GM23248 (cell line): ENCODE measurements at regions not wholly inside any gene's neighbourhood (a gene's known extent, or its start where the extent isn't known, plus 50 kb on each side); places are given as distances from the start of the nearest gene placed in this dataset.
"Not testable (repeated sequence)": the region's sequence is repeated elsewhere in the genome, so short reads cannot be mapped to it uniquely, and the experiment has no call there.

Experiments
- DNase-seq: peaks from one replicate; pipeline ENCODE4 v3.0.0-alpha.2; 2015
- H2AFZ ChIP-seq: fragments of 200-600 bp; sonication (generic); 2 replicates; pipeline ENCODE4 v1.6.1; 2016; ENCODE audit warnings: antibody characterized with exemption
- H3F3A ChIP-seq: fragments of 200-600 bp; sonication (generic); 2 replicates; pipeline ENCODE4 v1.6.1; 2016; ENCODE audit warnings: mild to moderate bottlenecking, antibody characterized with exemption, mixed run types; ENCODE audit not compliant: insufficient read depth
- H3K27ac ChIP-seq: fragments of 200-600 bp; sonication (generic); 2 replicates; pipeline ENCODE4 v1.5.1; 2016; ENCODE audit warnings: mild to moderate bottlenecking
- H3K27me3 ChIP-seq: fragments of 200-600 bp; sonication (generic); replicated peaks from 2 replicates; pipeline ENCODE4 v1.6.1; 2016; ENCODE audit warnings: mild to moderate bottlenecking; ENCODE audit not compliant: insufficient read depth
- H3K36me3 ChIP-seq: fragments of 200-600 bp; sonication (generic); 2 replicates; pipeline ENCODE4 v1.6.1; 2016; ENCODE audit warnings: low read depth, mild to moderate bottlenecking
- H3K4me1 ChIP-seq: fragments of 200-600 bp; sonication (generic); 2 replicates; pipeline ENCODE4 v1.6.1; 2016; ENCODE audit warnings: mild to moderate bottlenecking; ENCODE audit not compliant: insufficient read depth
- H3K4me2 ChIP-seq: fragments of 200-600 bp; sonication (generic); one replicate; pipeline ENCODE4 v1.6.1; 2016; ENCODE audit warnings: mild to moderate bottlenecking; ENCODE audit not compliant: unreplicated experiment
- H3K4me3 ChIP-seq: fragments of 200-600 bp; sonication (generic); 2 replicates; pipeline ENCODE4 v1.5.1; 2016; ENCODE audit warnings: mild to moderate bottlenecking
- H3K79me2 ChIP-seq: fragments of 200-600 bp; sonication (generic); 2 replicates; pipeline ENCODE4 v1.6.1; 2016; ENCODE audit warnings: mild to moderate bottlenecking; ENCODE audit not compliant: insufficient read depth
- H3K9ac ChIP-seq: fragments of 200-600 bp; sonication (generic); 2 replicates; pipeline ENCODE4 v1.6.1; 2016; ENCODE audit warnings: mild to moderate bottlenecking
- H3K9me2 ChIP-seq: fragments of 200-600 bp; sonication (generic); 2 replicates; pipeline ENCODE4 v1.6.1; 2016; ENCODE audit warnings: mixed run types, mild to moderate bottlenecking, moderate library complexity; ENCODE audit not compliant: insufficient read depth
- H3K9me3 ChIP-seq: fragments of 200-600 bp; sonication (generic); one replicate; pipeline ENCODE4 v1.6.1; 2017; ENCODE audit warnings: low read depth
- H4K20me1 ChIP-seq: fragments of 200-600 bp; sonication (generic); 2 replicates; pipeline ENCODE4 v1.6.0; 2016; ENCODE audit not compliant: insufficient read depth
- EZH2 ChIP-seq: fragments of 200-600 bp; sonication (generic); IDR thresholded peaks from 2 replicates; pipeline ENCODE4 v1.6.1; 2018; ENCODE audit warnings: antibody characterized with exemption, mild to moderate bottlenecking; ENCODE audit not compliant: insufficient read depth, poor library complexity, severe bottlenecking
- EZH2phosphoT487 ChIP-seq: fragments of 200-600 bp; sonication (generic); IDR thresholded peaks from 2 replicates; pipeline ENCODE4 v1.6.1; 2018; ENCODE audit warnings: antibody characterized with exemption, moderate library complexity, mild to moderate bottlenecking, low read depth; ENCODE audit not compliant: insufficient read depth
- WGBS, 2 experiments: methylation state at CpG; one replicate each; pipeline ENCODE4 v1.1.6; 2015 to 2017; ENCODE audit warnings: low lambda C conversion rate in 2 of 2, low coverage in 1 of 2; ENCODE audit errors: missing lambda C conversion rate in 2 of 2; 5-methylcytosine and 5-hydroxymethylcytosine counted together
- in situ Hi-C: fragments of 300-500 bp; cut with MboI; formaldehyde crosslinking; loops from 2 replicates; pipeline ENCODE4 v1.15.0; 2020

GRCh38 chr6:17224056-17224455 is 57.1 kb upstream of the RBM24 start:
- no peak overlapping the region for H3K4me2 ChIP-seq
- no peak overlapping the region for H3K4me3 ChIP-seq
- DNase-seq: peak; percentile 7
- no peaks in the 10 kb centered on the region for H3K27me3 ChIP-seq
- no peaks in the 10 kb centered on the region for H3K36me3 ChIP-seq
- H3K9me2 ChIP-seq: no peaks in the 10 kb centered on the region
- TF ChIP-seq EZH2: no peak
- no peak for TF ChIP-seq EZH2phosphoT487
- in situ Hi-C loops: no loop called here
- no peak overlapping the region for H2AFZ ChIP-seq
- no peaks in the 10 kb centered on the region for H3F3A ChIP-seq
- 81 to 88% methylated on average over 3 of the region's 3 CpGs for WGBS, 2 experiments
- no peaks in the 10 kb centered on the region for H3K9me3 ChIP-seq
- no peak overlapping the region for H3K9ac ChIP-seq
- no peaks in the 10 kb centered on the region for H3K4me1 ChIP-seq
- H4K20me1 ChIP-seq: no peaks in the 10 kb centered on the region
- H3K27ac ChIP-seq: no peak overlapping the region
- no peaks in the 10 kb centered on the region for H3K79me2 ChIP-seq

- H3K36me3 ChIP-seq, H3K9ac ChIP-seq, H4K20me1 ChIP-seq, DNase-seq, in situ Hi-C loops, H3F3A ChIP-seq, H3K4me1 ChIP-seq, H3K79me2 ChIP-seq, H2AFZ ChIP-seq, H3K9me3 ChIP-seq, H3K4me2 ChIP-seq, H3K4me3 ChIP-seq, H3K9me2 ChIP-seq, H3K27ac ChIP-seq, H3K27me3 ChIP-seq: not testable (repeated sequence)
- 61 to 63% methylated on average over 5 of the region's 5 CpGs for WGBS, 2 experiments
These were observed 56.7 kb upstream of the RBM24 start for GRCh38 chr6:17224501-17224900.

- WGBS, 2 experiments: 4 to 9% methylated on average over 3 of the region's 3 CpGs
- no peak overlapping the region for H3K9ac ChIP-seq
- no peak overlapping the region for H3K4me3 ChIP-seq
- no peak for DNase-seq
- H3K9me2 ChIP-seq: no peaks in the 10 kb centered on the region
- H3K79me2 ChIP-seq: no peaks in the 10 kb centered on the region
- no peaks in the 10 kb centered on the region for H3K9me3 ChIP-seq
- H3K27me3 ChIP-seq: no peaks in the 10 kb centered on the region
- H2AFZ ChIP-seq: no peak overlapping the region
- no peaks in the 10 kb centered on the region for H3K36me3 ChIP-seq
- H4K20me1 ChIP-seq: no peaks in the 10 kb centered on the region
- TF ChIP-seq EZH2 (no peak), EZH2phosphoT487 (no peak)
- no peak overlapping the region for H3K27ac ChIP-seq
- no peaks in the 10 kb centered on the region for H3F3A ChIP-seq
- in situ Hi-C loops: no loop called here
- no peak overlapping the region for H3K4me2 ChIP-seq
- H3K4me1 ChIP-seq: no peaks in the 10 kb centered on the region
These were observed 55.2 kb upstream of the RBM24 start for GRCh38 chr6:17225767-17226630.

DNA sequence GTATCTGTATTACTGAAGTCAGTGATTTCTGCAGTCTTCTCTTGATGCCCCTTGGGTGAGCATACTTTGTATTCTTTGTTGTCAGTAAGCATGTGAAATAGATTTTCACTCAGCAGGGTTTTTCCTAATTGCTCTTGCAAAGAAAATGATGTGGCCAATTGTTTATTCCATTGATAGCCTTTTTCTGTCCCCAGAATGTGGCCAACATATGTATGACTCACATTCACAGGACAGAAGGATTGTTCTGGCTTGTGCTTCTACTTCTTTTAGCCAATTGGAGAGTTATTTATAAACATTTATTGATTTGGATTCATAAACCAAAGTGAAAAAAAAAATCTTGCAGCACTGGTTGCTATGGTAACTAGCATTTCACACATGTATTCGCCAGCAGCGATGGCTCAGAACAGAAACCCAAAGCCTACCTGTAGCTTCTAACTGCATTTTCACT is 54.4 kb upstream of the RBM24 start:
- H2AFZ ChIP-seq: no peak overlapping the region
- no peaks in the 10 kb centered on the region for H3F3A ChIP-seq
- H3K36me3 ChIP-seq: no peaks in the 10 kb centered on the region
- no peak overlapping the region for H3K4me3 ChIP-seq
- no peak overlapping the region for H3K27ac ChIP-seq
- no peaks in the 10 kb centered on the region for H3K79me2 ChIP-seq
- no peaks in the 10 kb centered on the region for H3K9me2 ChIP-seq
- no peaks in the 10 kb centered on the region for H3K27me3 ChIP-seq
- in situ Hi-C loops: no loop called here
- H3K9ac ChIP-seq: no peak overlapping the region
- no peak overlapping the region for H3K4me2 ChIP-seq
- DNase-seq: peak; percentile 30
- H3K9me3 ChIP-seq: no peaks in the 10 kb centered on the region
- no peaks in the 10 kb centered on the region for H3K4me1 ChIP-seq
- 2 to 4% methylated on average over 2 of the region's 2 CpGs for WGBS, 2 experiments
- H4K20me1 ChIP-seq: no peaks in the 10 kb centered on the region
- TF ChIP-seq EZH2phosphoT487 (no peak), EZH2 (no peak)

DNA sequence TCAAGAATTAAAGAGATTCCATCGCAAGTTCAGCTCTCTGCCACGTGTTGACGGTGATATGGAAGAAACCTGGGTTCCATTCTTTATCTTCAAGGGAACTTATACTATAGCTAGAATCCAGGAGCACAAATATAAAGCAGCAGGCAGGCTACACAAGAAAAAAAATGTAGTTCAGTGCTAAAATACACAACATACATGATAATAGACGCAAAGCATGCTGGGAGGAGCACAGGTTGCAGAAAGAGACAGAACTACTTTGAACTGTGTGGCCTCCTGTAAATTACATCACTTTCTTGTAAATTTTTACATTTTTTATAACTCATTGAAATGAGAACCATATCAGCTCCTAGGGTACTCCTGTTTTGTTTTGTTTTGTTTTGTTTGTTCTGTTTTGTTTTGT is 53.8 kb upstream of the RBM24 start:
- no peak overlapping the region for H3K9ac ChIP-seq
- H3K36me3 ChIP-seq: no peaks in the 10 kb centered on the region
- H3F3A ChIP-seq: no peaks in the 10 kb centered on the region
- no peak overlapping the region for H3K27ac ChIP-seq
- WGBS, 2 experiments: 35 to 41% methylated on average over 4 of the region's 4 CpGs
- H3K9me3 ChIP-seq: no peaks in the 10 kb centered on the region
- H4K20me1 ChIP-seq: no peaks in the 10 kb centered on the region
- no peak for DNase-seq
- no peaks in the 10 kb centered on the region for H3K4me1 ChIP-seq
- no peaks in the 10 kb centered on the region for H3K9me2 ChIP-seq
- H3K27me3 ChIP-seq: no peaks in the 10 kb centered on the region
- no peak overlapping the region for H3K4me3 ChIP-seq
- TF ChIP-seq EZH2phosphoT487 (no peak), EZH2 (no peak)
- H3K4me2 ChIP-seq: no peak overlapping the region
- no peaks in the 10 kb centered on the region for H3K79me2 ChIP-seq
- in situ Hi-C loops: no loop called here
- no peak overlapping the region for H2AFZ ChIP-seq
